GM13977 (cell line): ENCODE measurements at regions not wholly inside any gene's neighbourhood (a gene's known extent, or its start where the extent isn't known, plus 50 kb on each side); places are given as distances from the start of the nearest gene placed in this dataset.

Source experiments
- DNase-seq: peaks from one replicate; pipeline ENCODE4 v3.0.0; 2012; ENCODE audit warnings: low spot score
- in situ Hi-C: fragments of 300-500 bp; cut with MboI; formaldehyde crosslinking; loops from one replicate; pipeline ENCODE4 v1.12.0; 2022; ENCODE audit warnings: low sequenced_read_pairs, low pct_unique_long_range_greater_than_20kb, mixed read lengths, inconsistent platforms; ENCODE audit not compliant: unreplicated experiment
- TF ChIP-seq, protein P1 (sequence below): IDR thresholded peaks from 2 replicates; pipeline ENCODE4 v1.5.1; 2012; ENCODE audit warnings: mild to moderate bottlenecking, control low read depth; ENCODE audit not compliant: insufficient read depth; ENCODE audit errors: extremely low read depth, missing control alignments

- no peak for DNase-seq
- TF ChIP-seq, protein P1, sequence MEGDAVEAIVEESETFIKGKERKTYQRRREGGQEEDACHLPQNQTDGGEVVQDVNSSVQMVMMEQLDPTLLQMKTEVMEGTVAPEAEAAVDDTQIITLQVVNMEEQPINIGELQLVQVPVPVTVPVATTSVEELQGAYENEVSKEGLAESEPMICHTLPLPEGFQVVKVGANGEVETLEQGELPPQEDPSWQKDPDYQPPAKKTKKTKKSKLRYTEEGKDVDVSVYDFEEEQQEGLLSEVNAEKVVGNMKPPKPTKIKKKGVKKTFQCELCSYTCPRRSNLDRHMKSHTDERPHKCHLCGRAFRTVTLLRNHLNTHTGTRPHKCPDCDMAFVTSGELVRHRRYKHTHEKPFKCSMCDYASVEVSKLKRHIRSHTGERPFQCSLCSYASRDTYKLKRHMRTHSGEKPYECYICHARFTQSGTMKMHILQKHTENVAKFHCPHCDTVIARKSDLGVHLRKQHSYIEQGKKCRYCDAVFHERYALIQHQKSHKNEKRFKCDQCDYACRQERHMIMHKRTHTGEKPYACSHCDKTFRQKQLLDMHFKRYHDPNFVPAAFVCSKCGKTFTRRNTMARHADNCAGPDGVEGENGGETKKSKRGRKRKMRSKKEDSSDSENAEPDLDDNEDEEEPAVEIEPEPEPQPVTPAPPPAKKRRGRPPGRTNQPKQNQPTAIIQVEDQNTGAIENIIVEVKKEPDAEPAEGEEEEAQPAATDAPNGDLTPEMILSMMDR, result no peak
- in situ Hi-C loops, result no loop called here
Observed at GRCh38 chr2:129262934-129263333, 716.5 kb upstream of the RAB6C start.

DNA sequence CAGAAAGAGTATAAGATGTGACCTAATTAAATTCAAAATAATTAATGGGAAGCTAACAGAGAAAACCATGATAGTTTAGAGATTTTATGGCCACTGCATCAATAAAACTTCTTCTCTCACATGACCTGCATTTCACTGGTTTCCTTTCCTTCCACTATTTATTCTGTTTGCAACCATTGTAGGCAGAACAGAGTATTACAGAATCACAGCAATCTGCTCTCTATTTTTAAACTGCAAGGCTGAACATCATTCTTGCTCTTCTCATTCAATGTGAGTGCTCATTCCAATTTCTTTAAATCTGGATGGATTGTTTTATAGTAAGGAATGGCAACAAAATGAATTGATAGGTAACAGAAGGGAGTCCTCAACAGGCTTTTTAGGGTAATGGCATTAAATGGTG lies 715.5 kb upstream of the RAB6C start:
- TF ChIP-seq, protein P1, result no peak
- in situ Hi-C loops, result no loop called here
- DNase-seq, result no peak

- TF ChIP-seq, protein P1, result no peak
- in situ Hi-C loops, result no loop called here
Observed at GRCh38 chr2:129267559-129267958, 711.9 kb upstream of the RAB6C start.

GRCh38 chr2:129273266-129274037 lies 706.0 kb upstream of the RAB6C start:
- in situ Hi-C loops, result no loop called here
- DNase-seq, result no peak

More at GRCh38 chr2:129267559-129267958, 711.9 kb upstream of the RAB6C start:
- DNase-seq, result no peak

DNA sequence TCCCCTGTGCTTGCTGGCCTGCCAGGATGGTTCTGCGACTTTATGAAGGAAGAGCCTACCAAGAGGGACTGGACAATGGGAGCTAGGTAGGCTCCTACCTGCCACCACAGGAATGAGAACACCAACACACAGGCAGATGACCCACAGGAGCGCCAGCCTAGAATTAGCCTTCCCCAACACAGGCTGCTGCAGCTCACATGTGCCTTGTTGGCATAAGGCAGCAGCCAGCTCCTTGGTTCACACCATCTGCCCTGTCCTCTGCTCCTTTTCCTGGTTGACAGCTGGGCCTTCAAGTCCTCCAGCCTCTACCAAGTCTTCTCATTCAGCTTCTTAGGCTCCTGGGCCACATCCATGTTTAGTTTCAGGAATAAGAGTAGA lies 705.4 kb upstream of the RAB6C start:
- DNase-seq, result no peak
- in situ Hi-C loops, result no loop called here
- TF ChIP-seq, protein P1, result no peak

More at GRCh38 chr2:129273266-129274037, 706.0 kb upstream of the RAB6C start:
- TF ChIP-seq, protein P1, result no peak

DNA sequence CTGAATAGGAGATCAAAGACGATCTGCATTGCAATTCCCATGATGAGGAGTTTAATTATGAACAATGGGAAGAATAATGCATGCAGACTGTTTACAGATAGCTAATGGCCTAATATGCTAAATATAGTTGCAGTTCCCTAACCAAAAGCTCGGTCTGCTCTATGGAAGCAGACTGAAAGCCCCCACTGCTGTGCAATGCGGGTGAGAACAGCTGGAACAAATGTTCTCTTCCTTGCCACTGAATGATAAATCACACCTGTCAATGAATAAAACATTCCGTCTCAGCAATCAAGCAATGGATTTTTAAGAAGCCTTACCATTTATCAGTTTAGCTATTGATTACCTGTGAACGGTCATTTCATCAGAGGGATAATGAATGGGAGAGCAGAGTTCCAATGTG lies 704.5 kb upstream of the RAB6C start:
- TF ChIP-seq, protein P1, result no peak
- in situ Hi-C loops, result no loop called here
- no peak for DNase-seq

DNA sequence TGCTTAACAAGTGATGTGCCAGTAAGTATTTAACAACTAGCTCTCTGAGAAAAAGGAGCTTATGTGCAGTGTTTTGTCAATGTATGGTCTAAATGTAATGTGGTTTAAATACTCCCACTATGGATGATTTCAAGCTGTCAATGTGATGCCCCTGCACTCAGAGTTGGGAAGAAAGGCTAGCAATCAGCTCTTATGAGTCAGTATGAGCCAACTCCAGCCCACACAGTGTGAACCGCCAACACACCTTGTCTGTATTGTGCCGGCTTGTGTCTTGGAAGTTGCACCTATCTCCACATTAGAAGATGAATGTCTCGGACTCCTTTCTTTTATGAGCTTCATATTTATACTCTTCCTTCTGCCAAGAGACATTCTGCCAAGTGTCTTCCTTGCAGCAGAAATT lies 703.8 kb upstream of the RAB6C start:
- no peak for DNase-seq
- in situ Hi-C loops, result no loop called here
- TF ChIP-seq, protein P1, result no peak
